LNCAP (cell line): ENCODE measurements at regions not wholly inside any gene's neighbourhood (a gene's known extent, or its start where the extent isn't known, plus 50 kb on each side); places are given as distances from the start of the nearest gene placed in this dataset.

Experiments
- TF ChIP-seq, protein P1 (sequence below): fragments of 450-650 bp; IDR thresholded peaks from 2 replicates; pipeline ENCODE4 v1.5.1; 2017; ENCODE audit warnings: mild to moderate bottlenecking

DNA sequence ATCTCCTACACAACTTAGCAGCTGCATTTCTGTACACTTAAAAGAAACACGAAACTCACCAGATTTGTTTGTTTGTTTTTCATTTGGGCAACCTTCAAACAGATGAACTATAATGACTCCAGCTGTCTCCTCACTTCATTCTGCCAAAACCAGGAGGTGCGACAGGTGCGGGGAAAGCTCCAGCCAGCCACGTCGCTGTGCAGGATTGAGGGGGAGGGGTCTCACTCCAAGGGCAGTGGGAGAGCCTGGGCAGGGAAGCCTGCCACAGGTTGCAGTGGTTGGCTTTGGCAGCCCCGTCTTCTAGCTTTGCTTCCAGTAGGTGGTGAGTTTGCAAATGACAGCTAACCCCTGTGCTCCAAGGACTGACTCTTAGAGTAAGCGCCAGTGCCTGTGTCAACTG is 215.8 kb downstream of the CEMIP2 start:
- TF ChIP-seq, protein P1, sequence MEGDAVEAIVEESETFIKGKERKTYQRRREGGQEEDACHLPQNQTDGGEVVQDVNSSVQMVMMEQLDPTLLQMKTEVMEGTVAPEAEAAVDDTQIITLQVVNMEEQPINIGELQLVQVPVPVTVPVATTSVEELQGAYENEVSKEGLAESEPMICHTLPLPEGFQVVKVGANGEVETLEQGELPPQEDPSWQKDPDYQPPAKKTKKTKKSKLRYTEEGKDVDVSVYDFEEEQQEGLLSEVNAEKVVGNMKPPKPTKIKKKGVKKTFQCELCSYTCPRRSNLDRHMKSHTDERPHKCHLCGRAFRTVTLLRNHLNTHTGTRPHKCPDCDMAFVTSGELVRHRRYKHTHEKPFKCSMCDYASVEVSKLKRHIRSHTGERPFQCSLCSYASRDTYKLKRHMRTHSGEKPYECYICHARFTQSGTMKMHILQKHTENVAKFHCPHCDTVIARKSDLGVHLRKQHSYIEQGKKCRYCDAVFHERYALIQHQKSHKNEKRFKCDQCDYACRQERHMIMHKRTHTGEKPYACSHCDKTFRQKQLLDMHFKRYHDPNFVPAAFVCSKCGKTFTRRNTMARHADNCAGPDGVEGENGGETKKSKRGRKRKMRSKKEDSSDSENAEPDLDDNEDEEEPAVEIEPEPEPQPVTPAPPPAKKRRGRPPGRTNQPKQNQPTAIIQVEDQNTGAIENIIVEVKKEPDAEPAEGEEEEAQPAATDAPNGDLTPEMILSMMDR = no peak

DNA sequence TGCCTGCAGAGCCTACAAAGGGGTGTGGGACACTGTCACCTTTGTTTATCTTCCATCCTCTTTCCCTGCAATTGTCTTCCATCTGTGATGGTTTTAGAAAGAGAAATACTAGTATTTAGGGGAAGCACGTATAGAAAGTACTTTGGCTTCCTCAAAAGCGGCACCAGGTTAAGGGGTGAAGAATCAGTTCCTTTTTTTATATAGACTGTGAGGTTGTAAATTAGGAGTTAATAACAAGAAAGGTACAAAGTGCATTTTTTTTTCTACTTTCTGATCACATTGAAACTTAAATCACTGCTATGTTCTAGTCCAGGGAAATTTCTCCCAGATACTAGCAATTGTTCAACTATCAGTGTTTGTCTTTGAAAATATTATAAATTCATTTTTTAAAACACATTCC is 219.3 kb downstream of the CEMIP2 start:
- TF ChIP-seq, protein P1 = no peak

DNA sequence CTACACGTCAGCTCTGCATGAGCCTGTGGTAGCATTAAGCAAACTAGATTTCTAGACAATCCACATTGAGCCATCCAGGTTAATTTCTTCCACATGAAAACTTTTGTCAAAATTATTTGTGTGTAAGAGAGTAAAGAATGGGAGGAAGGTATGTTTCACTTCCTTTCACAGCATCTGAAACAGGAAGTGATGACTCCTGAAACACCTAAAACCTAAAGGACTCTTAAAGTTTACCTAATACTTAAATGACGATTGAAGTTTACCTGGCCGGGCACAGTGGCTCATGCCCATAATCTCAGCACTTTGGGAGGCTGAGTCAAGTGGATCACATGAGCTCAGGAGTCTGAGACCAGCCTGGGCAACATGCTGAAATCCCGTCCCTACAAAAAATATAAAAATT is 223.8 kb downstream of the CEMIP2 start:
- TF ChIP-seq, protein P1 = no peak

DNA sequence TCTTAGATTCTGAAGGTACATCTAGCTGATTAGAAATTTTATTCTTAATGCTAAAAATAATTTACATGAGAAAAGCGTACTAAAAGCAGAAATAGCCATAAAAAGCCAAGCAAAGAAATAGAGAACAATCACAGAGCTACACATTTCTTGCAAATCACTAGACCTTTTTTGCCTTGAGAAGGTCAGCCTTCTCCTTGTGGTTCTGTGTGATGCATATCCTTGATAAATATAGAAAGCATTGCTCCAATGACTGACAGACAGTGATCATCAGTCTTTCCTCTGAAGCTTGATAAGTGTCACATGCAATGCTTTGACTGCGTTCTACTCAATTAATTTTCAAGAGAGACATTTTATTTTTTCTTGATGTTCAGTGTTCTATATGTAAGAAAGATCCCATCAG is 226.9 kb downstream of the CEMIP2 start:
- TF ChIP-seq, protein P1 = no peak

DNA sequence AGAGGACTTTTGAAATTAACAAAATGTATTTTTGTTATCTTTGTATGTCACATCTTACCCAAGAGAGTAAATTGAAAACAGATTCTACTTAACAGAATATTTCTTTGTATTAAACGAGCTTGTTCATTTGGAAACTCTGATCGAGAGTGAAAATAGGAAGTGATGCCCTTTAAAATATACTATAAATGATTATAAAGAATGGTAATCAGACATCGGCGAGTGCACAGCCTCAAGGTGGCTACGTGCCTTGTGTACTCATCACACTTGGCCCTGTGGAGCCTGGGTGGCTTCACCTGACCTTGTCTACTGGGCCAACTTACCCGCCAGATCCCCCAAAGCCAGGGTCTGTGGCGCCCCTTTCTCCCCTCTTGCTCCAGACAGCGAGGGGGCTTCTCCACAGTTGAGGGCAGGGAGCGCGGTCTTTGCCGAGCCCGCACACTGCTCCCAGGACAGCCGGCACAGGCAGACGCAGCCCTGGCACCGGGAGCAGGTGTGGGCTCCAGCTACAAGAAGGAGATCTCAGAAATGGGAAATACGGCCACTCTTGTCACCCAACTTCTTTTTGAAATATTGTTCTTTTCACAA is 243.2 kb downstream of the CEMIP2 start:
- TF ChIP-seq, protein P1 = no peak

DNA sequence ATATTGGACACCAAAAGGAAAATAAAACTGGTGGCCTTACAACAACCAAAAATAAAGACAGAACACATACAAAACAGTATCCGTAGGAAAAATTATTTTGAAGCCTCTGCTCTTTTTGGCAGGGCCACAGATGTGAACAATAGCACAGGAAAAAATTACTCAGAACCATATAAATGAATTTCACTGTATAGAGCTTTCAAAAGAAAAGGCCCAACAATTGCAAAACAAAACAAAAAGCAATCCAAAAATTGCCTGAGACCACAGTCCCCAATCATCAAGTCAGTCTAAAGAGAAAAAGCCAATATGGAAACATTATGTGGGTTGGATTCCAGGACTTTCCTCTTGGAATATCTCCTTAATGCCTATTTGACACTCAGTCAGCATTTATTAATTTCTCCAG is 243.8 kb downstream of the CEMIP2 start:
- TF ChIP-seq, protein P1 = no peak

DNA sequence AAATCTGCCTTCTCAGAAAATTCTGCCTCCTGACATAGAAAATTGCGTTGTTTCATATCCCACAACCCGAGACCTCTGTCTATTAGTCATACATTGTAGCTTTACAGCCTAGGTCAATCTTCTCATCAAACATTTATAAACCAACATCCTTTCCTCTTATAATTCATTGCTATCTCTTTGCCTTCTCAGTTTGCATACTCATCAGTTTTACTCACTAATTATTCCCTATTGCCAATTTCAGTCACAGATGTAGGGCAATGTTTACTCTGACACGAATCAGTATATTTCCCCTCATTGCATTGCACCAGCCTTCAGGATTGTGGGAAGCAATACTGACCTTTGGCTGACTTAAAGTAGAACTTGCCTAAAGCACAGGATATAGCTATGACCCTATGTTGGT is 247.2 kb downstream of the CEMIP2 start:
- TF ChIP-seq, protein P1 = no peak

DNA sequence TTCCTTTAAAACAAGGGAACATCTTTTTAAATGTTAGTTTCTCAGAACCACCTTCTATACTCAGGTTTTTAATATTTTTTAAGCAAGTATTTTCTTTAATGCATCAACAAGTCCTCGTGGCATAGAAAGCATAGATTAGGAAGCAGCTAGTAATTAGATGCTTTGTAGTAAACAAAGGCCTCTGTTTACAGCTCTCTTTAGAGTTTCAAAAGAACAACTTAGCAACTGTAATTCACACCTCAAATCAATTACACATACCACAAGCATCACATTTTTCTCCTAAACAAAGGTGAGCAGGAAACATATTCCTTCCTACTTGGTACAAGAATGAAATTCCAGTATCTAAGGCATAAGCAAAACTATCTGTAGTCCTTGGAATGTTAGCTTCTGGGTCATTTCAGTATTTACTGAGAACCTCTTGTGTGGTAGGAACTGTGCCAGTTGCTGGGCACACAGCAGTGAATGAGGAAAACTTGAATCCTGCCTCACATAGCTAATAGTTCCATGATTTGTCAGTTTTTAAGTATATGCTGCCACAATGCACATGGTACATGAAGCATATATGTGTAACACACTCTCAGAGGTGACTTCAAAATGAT is 249.1 kb downstream of the CEMIP2 start:
- TF ChIP-seq, protein P1 = no peak
